Upper lobe of left lung (tissue), 6 donors: ENCODE measurements at regions not wholly inside any gene's neighbourhood (a gene's known extent, or its start where the extent isn't known, plus 50 kb on each side); places are given as distances from the start of the nearest gene placed in this dataset.

Experiments
- ATAC-seq, 2 donors: fragments of 200-7000 bp; cut with Tn5 transposase; one replicate each; pipeline ENCODE4 v1.9.1; 2022; ENCODE audit warnings: mild to moderate bottlenecking in 2 of 2, moderate library complexity in 2 of 2; ENCODE audit not compliant: low FRiP score in 2 of 2
- DNase-seq, 2 donors: peaks; one replicate each; pipeline ENCODE4 v3.0.0-alpha.2; 2019 to 2020
- H3K27ac ChIP-seq, 4 donors: fragments of 200-600 bp; sonication (generic); one replicate each; pipeline ENCODE4 v1.5.1; 2016 to 2019
- H3K27me3 ChIP-seq, 4 donors: fragments of 200-600 bp; sonication (generic); one replicate each; pipeline ENCODE4 v1.5.1; 2017 to 2019
- H3K36me3 ChIP-seq, 4 donors: fragments of 200-600 bp; sonication (generic); one replicate each; pipeline ENCODE4 v1.5.1; 2016 to 2019
- H3K4me1 ChIP-seq, 4 donors: fragments of 200-600 bp; sonication (generic); one replicate each; pipeline ENCODE4 v1.5.1; 2018 to 2019
- H3K4me3 ChIP-seq, 4 donors: fragments of 200-600 bp; sonication (generic); one replicate each; pipeline ENCODE4 v1.5.1; 2017 to 2019; ENCODE audit warnings: mild to moderate bottlenecking in 2 of 4, moderate library complexity in 1 of 4
- H3K9me3 ChIP-seq, 4 donors: fragments of 200-600 bp; sonication (generic); one replicate each; pipeline ENCODE4 v1.5.1; 2018 to 2019
- EP300 ChIP-seq, 4 donors: sonication (generic); formaldehyde crosslinking; IDR thresholded peaks; one replicate each; pipeline ENCODE4 v1.5.1; 2017; ENCODE audit warnings: antibody characterized with exemption in 4 of 4, control low read depth in 2 of 4
- POLR2A ChIP-seq, 4 donors: fragments of 450-650 bp; IDR thresholded peaks; one replicate each; pipeline ENCODE4 v1.5.1; 2016 to 2017; ENCODE audit warnings: antibody characterized with exemption in 4 of 4, mild to moderate bottlenecking in 2 of 4
- POLR2AphosphoS5 ChIP-seq, 2 donors: sonication (generic); formaldehyde crosslinking; IDR thresholded peaks; one replicate each; pipeline ENCODE4 v1.5.1; 2017; ENCODE audit warnings: antibody characterized with exemption in 2 of 2
- WGBS, 2 donors: methylation state at CpG; one replicate each; pipeline ENCODE4 v1.1.5; 2017 to 2018; 5-methylcytosine and 5-hydroxymethylcytosine counted together
- TF ChIP-seq, protein P1 (sequence below), 6 experiments: fragments of 450-650 bp in 4 of 6; fragments of 200-600 bp in 2 of 6; sonication (generic) in 2 of 6; IDR thresholded peaks; one replicate each; pipeline ENCODE4 v1.5.1; 2016 to 2019; ENCODE audit warnings: antibody characterized with exemption in 6 of 6
- donor health status: DM: no; HTN: no; CAD: no; lungs with moderate emphysema.
- donor health status: DM: no; HTN: yes; CAD: no; lungs with severe emphysema.

DNA sequence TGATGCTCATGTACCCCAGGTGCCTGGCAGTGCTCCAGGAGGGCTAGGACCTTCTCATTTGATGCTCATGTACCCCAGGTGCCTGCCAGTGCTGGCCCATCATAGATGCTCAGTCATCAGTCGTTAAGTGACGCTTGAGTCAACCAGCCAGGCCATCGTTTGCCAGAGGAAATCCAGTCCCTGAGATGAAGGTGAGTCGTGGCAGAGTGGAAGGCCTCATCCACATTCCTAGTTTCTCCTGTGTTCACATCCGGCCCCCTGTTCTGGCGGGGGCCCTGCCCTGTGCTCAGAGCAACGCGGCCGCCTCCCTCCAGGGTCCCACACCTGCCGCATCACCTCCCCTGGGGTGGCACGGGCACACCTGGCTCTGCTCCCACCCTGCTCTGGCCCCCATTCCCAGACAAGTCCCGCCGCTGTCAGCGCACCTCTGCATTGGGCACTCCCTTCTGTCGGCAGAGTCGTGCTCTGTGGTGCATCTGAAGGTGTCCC, 279.9 kb downstream of the BRD1 start:
- DNase-seq: peak in 1 of 2 donors; percentile 11

DNA sequence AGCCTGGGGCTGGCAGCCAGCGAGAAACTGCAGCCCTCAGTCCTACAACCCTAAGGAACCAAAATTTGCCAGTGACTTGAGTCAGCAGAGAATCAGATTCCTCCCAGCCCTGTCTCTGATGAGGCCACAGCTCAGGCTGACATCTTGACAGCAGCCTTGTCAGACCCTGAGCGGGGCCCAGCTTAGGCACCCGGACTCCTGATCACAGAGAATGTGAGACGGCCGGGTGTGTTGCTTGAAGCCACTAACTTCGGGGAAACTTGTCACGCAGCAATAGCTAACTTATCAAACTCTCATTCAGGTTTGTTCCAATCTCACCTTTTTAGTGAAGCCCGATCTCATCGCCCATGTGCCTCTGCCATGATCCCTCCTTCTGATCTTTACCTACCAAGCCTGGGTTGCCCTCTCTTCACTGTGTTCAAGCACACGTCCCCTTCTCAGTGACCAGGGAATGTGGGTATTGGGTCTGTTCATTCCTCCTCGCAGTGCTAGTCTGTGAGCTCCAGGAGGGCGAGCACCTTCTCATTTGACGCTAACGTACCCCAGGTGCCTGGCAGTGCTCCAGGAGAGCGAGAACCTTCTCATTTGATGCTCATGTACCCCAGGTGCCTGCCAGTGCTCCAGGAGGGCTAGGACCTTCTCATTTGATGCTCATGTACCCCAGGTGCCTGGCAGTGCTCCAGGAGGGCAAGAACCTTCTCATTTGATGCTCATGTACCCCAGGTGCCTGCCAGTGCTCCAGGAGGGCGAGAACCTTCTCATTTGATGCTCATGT, 280.7 kb downstream of the BRD1 start:
- DNase-seq (no peak), ATAC-seq (no peak)
- H3K27ac ChIP-seq: no peak overlapping the region
- H3K36me3 ChIP-seq: no peaks in the 10 kb centered on the region
- peaks cover 4 to 16% (median 13%) of the 10 kb centered on the region in 4 donors for H3K9me3 ChIP-seq
- no peak overlapping the region for H3K4me3 ChIP-seq
- WGBS, 2 donors: 94% methylated on average over 11 to 16 of the region's 16 CpGs
- H3K27me3 ChIP-seq: no peaks in the 10 kb centered on the region
- no peaks in the 10 kb centered on the region for H3K4me1 ChIP-seq
- TF ChIP-seq POLR2AphosphoS5 (IDR thresholded peaks at IDR 0.05): no peak
- TF ChIP-seq, protein P1, sequence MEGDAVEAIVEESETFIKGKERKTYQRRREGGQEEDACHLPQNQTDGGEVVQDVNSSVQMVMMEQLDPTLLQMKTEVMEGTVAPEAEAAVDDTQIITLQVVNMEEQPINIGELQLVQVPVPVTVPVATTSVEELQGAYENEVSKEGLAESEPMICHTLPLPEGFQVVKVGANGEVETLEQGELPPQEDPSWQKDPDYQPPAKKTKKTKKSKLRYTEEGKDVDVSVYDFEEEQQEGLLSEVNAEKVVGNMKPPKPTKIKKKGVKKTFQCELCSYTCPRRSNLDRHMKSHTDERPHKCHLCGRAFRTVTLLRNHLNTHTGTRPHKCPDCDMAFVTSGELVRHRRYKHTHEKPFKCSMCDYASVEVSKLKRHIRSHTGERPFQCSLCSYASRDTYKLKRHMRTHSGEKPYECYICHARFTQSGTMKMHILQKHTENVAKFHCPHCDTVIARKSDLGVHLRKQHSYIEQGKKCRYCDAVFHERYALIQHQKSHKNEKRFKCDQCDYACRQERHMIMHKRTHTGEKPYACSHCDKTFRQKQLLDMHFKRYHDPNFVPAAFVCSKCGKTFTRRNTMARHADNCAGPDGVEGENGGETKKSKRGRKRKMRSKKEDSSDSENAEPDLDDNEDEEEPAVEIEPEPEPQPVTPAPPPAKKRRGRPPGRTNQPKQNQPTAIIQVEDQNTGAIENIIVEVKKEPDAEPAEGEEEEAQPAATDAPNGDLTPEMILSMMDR (IDR thresholded peaks at IDR 0.05): no peak
- TF ChIP-seq POLR2A (IDR thresholded peaks at IDR 0.05): no peak
- TF ChIP-seq EP300 (IDR thresholded peaks at IDR 0.05): no peak

More for the DNA sequence above, 279.9 kb downstream of the BRD1 start:
- H3K4me3 ChIP-seq: no peak overlapping the region
- no peaks in the 10 kb centered on the region for H3K36me3 ChIP-seq
- H3K9me3 ChIP-seq: peaks cover 4 to 16% (median 13%) of the 10 kb centered on the region in 4 donors
- no peaks in the 10 kb centered on the region for H3K27me3 ChIP-seq
- no peak for TF ChIP-seq EP300 (IDR thresholded peaks at IDR 0.05)
- TF ChIP-seq, protein P1 (IDR thresholded peaks at IDR 0.05): no peak
- TF ChIP-seq POLR2A (IDR thresholded peaks at IDR 0.05): no peak
- no peak for TF ChIP-seq POLR2AphosphoS5 (IDR thresholded peaks at IDR 0.05)
- no peaks in the 10 kb centered on the region for H3K4me1 ChIP-seq
- H3K27ac ChIP-seq: no peak overlapping the region
- ATAC-seq: no peak
- WGBS, 2 donors: 87 to 90% methylated on average over 10 to 16 of the region's 16 CpGs

DNA sequence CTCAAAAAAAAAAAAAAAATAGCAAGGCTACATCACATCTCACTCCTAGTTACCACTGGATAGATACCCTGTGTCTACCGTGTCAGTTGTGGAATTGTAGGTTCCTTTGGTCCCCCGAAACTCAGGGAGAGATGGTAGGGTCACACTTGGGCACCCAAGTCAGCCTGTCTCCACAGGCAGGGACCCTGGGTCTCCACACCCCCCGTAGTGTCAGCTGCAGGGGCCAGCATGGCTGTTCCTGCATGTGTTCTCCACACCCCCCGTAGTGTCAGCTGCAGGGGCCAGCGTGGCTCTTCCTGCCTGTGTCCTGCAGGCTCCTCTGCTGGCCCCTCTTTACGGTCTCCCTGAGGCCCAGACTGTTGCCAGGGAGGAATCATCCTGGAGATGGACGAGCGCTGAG, 282.1 kb downstream of the BRD1 start:
- TF ChIP-seq POLR2A (IDR thresholded peaks at IDR 0.05): no peak
- no peak for TF ChIP-seq EP300 (IDR thresholded peaks at IDR 0.05)
- no peak for TF ChIP-seq POLR2AphosphoS5 (IDR thresholded peaks at IDR 0.05)
- TF ChIP-seq, protein P1 (IDR thresholded peaks at IDR 0.05): no peak
- no peaks in the 10 kb centered on the region for H3K27me3 ChIP-seq
- 79 to 90% methylated on average over 8 of the region's 8 CpGs for WGBS, 2 donors
- H3K4me3 ChIP-seq: no peak overlapping the region
- peaks cover 0 to 5% (median 2%) of the 10 kb centered on the region in 4 donors for H3K9me3 ChIP-seq
- ATAC-seq: no peak
- H3K36me3 ChIP-seq: no peaks in the 10 kb centered on the region
- no peaks in the 10 kb centered on the region for H3K4me1 ChIP-seq
- DNase-seq: no peak
- H3K27ac ChIP-seq: no peak overlapping the region

DNA sequence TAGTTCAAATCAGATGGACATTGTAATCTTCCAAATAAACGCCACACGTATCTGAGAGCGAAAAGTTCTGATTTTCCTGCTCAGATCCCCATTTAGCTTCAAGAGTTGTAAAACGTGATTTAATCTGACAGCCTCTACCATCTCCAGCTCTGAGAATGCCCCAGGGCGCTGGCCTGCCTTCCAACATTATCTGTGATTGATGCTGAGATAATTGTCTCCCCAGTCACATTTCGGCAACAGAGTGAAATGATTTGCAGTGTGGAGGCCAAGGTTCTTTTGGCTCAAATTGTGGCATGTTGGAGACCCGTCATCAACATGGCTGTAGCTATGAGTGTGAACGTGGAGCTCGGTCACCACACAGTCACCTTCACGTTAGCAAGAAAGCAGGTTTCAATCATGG, 283.4 kb downstream of the BRD1 start:
- no peaks in the 10 kb centered on the region for H3K4me1 ChIP-seq
- TF ChIP-seq EP300 (IDR thresholded peaks at IDR 0.05) (no peak), POLR2AphosphoS5 (IDR thresholded peaks at IDR 0.05) (no peak), POLR2A (IDR thresholded peaks at IDR 0.05) (no peak)
- TF ChIP-seq, protein P1 (IDR thresholded peaks at IDR 0.05): no peak
- H3K4me3 ChIP-seq: no peak overlapping the region
- WGBS, 2 donors: 81 to 83% methylated on average over 10 of the region's 10 CpGs
- no peaks in the 10 kb centered on the region for H3K36me3 ChIP-seq
- no peak for ATAC-seq
- H3K27ac ChIP-seq: no peak overlapping the region
- DNase-seq: no peak
- no peaks in the 10 kb centered on the region for H3K9me3 ChIP-seq
- H3K27me3 ChIP-seq: no peaks in the 10 kb centered on the region
